Stimulated activated CD4-positive, alpha-beta T cell treated with anti-CD3 and anti-CD28 coated beads, Interleukin-2, amount 100 ng/mL, for 24 hours (primary cell): ENCODE measurements at regions not wholly inside any gene's neighbourhood (a gene's known extent, or its start where the extent isn't known, plus 50 kb on each side); places are given as distances from the start of the nearest gene placed in this dataset.

Experiments
- DNase-seq, 2 donors: peaks; one replicate each; pipeline ENCODE4 v3.0.0-alpha.2; 2020

- DNase-seq, result no peak
These were observed 205.5 kb upstream of the ARSJ start for GRCh38 chr4:114184901-114185300.

DNA sequence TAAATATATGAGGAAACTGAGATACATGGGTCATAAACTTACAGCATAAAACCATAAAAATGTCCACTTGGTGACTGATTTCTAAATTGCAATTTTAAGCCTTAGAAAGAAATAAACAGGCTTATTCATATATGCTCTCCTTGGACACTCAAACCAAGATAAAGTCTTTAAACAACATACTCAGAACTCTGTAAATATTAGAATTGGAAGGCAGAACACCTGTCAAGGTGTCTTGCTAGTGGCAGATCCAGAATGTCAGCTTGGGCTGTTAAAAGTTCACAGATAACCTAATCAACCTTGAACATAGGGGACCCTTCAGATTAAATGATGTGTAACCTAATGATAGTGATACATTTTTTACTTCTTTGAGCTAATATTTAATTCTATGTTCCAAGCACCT, 208.1 kb upstream of the ARSJ start:
- DNase-seq, result no peak

DNA sequence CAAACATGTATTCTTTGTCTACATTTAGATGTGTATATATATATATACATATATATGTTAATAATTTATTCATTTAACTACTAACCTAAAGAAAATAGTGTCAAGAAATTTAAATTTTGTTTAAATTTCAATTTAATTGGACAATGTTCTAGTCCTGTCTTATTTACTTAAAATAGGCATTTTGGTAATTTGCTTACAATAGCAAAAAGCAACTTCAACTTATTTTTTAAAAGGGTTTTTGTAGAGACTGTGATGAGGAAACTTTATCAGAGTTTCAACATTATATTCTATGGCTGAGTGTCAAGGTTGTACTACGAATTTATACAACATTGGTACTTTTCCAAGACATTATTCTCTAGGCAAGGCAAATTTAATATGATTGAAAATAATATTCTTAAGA, 212.0 kb upstream of the ARSJ start:
- DNase-seq, result no peak

- DNase-seq, result no peak
These were observed 213.4 kb upstream of the ARSJ start for GRCh38 chr4:114192854-114193253.

- no peak for DNase-seq
These were observed 214.4 kb upstream of the ARSJ start for GRCh38 chr4:114193624-114194399.

DNA sequence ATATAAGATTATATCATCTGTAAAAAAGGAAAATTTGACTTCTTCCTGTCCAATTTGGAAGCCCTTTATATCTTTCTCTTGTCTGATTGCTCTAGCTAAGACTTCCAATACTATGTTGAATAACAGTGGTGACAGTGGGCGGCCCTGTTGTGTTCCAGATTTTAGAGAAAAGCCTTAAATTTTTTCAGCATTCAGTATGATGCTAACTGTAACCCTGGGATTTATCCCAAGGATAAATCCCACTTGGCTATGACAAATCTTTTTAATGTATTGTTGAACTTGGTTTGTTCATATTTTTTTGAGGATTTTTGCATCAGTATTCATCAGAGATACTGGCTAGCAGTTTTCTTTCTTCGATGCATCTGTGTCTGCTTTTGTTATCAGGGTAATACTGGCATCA, 217.2 kb upstream of the ARSJ start:
- DNase-seq, result no peak

- DNase-seq, result no peak
These were observed 220.6 kb upstream of the ARSJ start for GRCh38 chr4:114200026-114200425.

DNA sequence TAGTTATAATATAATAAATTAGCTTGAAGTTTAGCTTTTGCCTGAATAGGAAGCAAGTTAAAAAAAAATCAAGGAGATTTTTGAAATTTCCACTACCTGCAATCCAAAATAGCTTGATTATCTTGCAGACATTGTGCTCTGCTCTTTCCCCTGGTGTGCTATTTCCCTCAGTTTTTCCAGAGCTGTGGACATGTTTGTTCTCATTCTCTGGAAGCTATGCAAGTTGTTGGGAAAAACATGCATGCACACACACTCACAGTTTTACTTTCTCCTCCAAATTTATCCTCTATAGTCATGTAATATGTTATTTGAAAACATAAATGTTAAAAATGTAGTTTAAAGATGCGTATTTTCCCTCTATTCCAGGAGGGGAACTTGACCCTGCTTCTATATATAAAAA, 225.8 kb upstream of the ARSJ start:
- DNase-seq, result no peak

GRCh38 chr4:114208574-114209151, 229.2 kb upstream of the ARSJ start:
- DNase-seq, result no peak

DNA sequence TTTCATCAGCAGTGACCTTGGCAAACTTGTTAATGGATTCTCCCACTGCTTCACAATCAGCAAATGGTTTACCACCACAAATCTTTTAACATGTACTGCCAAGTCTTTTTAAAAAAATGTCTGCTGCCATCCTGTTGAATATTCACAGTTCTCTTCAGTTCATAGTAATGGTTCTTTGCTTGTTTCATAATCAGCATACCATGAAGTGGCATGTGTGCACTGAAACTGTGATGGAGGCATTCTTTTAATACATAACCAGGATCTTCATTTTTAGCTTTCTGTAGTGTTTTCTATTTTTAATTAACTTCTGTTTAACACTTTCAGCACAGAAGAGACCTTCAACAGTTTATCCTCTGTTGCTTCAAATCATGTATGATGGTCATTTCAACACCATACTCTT, 230.1 kb upstream of the ARSJ start:
- no peak for DNase-seq

GRCh38 chr4:114211556-114211955, 232.1 kb upstream of the ARSJ start:
- DNase-seq, result no peak

DNA sequence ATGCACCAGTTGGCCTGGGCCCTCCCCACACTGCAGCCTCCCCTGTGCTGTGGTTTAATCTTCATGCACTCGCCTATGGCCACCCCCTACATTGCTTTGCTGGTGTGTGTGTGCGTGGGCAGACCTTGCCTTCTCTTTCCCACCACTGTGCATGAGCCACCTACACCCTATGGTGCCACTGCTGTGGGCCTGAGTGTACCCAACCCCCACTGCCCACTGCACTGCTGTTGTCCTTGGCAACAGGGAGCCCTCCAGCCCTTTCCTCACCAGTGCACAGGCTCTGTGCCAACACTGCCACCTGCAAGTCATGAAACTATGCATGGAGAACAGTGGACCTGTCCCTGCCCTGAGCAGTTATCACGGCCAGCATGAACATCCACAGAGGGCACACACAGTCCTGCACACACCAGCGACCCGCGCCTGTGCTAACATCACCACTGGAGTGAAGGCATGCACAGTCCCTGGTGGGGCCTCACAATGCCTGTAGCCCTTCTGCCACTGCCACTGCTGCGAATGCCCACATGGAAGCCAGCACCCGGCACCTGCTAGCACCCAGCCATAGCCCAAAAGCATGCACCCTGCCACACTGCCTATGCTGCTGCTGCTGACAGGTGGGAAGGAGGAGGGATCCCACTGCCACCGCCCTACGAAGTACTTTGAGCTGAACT, 237.8 kb upstream of the ARSJ start:
- DNase-seq, result no peak

- DNase-seq, result no peak
These were observed 244.1 kb upstream of the ARSJ start for GRCh38 chr4:114223580-114223979.

DNA sequence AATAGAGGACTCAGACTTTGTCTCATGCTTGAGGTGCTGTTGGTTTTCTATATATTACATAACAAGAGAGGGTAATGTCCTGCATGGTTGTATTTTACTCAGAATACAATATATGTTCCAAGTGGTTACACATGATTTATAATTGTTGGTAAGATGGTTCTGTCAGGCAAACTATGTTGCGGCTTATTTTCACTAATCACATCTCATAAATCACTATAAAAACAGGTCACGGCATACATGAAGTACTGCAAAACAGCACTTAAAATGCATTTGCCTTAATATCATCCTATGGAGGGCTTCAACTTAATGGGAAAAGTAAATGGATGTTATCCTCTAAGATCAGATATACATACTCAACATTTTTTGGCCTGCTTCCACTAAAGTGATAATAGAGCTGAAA, 246.0 kb upstream of the ARSJ start:
- no peak for DNase-seq

DNA sequence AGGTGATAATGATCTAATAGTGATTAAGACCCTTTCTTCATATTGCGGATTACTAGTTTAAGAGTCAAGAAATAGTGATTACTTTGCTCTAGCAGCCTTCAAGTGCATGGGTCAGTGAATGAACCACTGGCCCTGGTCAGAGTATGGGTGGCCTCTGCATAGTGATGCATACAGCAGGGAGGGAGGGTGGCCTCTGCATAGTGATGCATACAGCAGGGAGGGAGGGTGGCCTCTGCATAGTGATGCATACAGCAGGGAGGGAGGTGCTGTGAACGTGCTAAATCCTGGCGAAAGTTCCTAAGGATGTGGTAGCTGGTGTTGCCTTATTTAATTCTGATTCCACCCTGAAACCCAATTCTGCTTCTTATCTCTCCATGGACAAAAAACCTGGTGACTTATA, 246.7 kb upstream of the ARSJ start:
- DNase-seq, result no peak

- no peak for DNase-seq
These were observed 247.7 kb upstream of the ARSJ start for GRCh38 chr4:114226968-114227760.

GRCh38 chr4:114229706-114230105, 250.3 kb upstream of the ARSJ start:
- no peak for DNase-seq

- no peak for DNase-seq
These were observed 256.8 kb upstream of the ARSJ start for GRCh38 chr4:114236171-114236769.

GRCh38 chr4:114237997-114238396, 258.6 kb upstream of the ARSJ start:
- no peak for DNase-seq

DNA sequence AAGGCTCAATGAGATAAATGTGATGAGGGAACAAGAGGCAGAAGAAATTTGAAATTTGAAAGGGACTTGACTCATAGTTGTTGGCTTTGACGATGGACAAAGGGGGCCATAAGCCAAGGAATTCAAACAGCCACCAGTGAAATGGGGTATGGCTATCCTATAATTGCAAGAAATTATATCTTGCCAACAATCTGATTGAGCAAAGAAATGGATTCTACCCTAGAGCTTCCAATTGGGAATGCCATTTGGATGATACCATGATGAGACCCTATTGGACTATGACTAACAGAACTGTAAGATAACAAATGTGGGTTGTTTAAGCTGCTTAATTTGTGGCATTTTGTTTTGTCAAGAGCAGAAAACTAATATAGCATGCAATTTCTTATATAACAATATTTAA, 270.1 kb upstream of the ARSJ start:
- no peak for DNase-seq

- no peak for DNase-seq
These were observed 270.5 kb upstream of the ARSJ start for GRCh38 chr4:114249976-114250375.

GRCh38 chr4:114250439-114250891, 271.0 kb upstream of the ARSJ start:
- no peak for DNase-seq

DNA sequence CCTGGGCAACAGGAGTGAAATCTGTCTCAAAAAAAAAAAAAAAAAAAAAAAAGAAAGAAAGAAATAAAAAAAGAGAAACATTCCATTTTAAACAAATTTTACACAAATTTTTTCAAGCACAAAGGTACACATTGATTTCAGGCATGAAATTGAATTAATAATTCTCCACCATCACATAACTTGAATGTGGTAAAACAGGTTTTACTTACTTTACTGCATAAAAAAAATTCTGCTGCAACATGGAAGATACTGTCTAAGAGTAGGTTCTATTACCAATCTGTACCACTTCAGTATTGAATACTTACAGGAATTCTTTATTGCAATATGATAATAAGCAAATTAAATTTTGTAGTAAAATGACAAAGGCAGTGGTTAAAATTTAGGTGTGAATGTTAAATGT, 271.6 kb upstream of the ARSJ start:
- no peak for DNase-seq
